HEK293T (cell line): ENCODE measurements at regions not wholly inside any gene's neighbourhood (a gene's known extent, or its start where the extent isn't known, plus 50 kb on each side); places are given as distances from the start of the nearest gene placed in this dataset.

ENCODE experiments used
- CTBP1 ChIP-seq: fragments of 450-650 bp; IDR thresholded peaks from 2 replicates; pipeline ENCODE4 v1.6.1; 2016; ENCODE audit warnings: borderline replicate concordance
- FOXA1 ChIP-seq: fragments of 450-650 bp; IDR thresholded peaks from 2 replicates; pipeline ENCODE4 v1.6.1; 2016; ENCODE audit warnings: mild to moderate bottlenecking
- FOXK2 ChIP-seq: fragments of 450-650 bp; IDR thresholded peaks from 2 replicates; pipeline ENCODE4 v1.6.1; 2016; ENCODE audit warnings: mild to moderate bottlenecking
- FOXM1 ChIP-seq: fragments of 450-650 bp; IDR thresholded peaks from 2 replicates; pipeline ENCODE4 v1.6.1; 2017; ENCODE audit warnings: mild to moderate bottlenecking, borderline replicate concordance
- L3MBTL2 ChIP-seq: fragments of 450-650 bp; conservative IDR thresholded peaks from 2 replicates; pipeline ENCODE4 v1.6.1; 2016; ENCODE audit warnings: mild to moderate bottlenecking
- SP1 ChIP-seq: fragments of 450-650 bp; IDR thresholded peaks from 2 replicates; pipeline ENCODE4 v1.6.1; 2017
- SUZ12 ChIP-seq: fragments of 450-650 bp; IDR thresholded peaks from 2 replicates; pipeline ENCODE4 v1.6.1; 2016; ENCODE audit warnings: mild to moderate bottlenecking
- TF ChIP-seq, protein P1 (sequence below): fragments of 450-650 bp; IDR thresholded peaks from 2 replicates; pipeline ENCODE4 v1.6.1; 2016

GRCh38 chr10:20726381-20726780, 170.7 kb downstream of the NEBL start:
- no peak for TF ChIP-seq FOXK2
- TF ChIP-seq FOXA1 = no peak
- TF ChIP-seq FOXM1 = no peak
- no peak for TF ChIP-seq L3MBTL2
- TF ChIP-seq, protein P1, sequence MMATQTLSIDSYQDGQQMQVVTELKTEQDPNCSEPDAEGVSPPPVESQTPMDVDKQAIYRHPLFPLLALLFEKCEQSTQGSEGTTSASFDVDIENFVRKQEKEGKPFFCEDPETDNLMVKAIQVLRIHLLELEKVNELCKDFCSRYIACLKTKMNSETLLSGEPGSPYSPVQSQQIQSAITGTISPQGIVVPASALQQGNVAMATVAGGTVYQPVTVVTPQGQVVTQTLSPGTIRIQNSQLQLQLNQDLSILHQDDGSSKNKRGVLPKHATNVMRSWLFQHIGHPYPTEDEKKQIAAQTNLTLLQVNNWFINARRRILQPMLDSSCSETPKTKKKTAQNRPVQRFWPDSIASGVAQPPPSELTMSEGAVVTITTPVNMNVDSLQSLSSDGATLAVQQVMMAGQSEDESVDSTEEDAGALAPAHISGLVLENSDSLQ = no peak
- TF ChIP-seq SP1 = no peak
- TF ChIP-seq SUZ12 = no peak
- no peak for TF ChIP-seq CTBP1
